Immature natural killer cell (primary cell): ENCODE measurements at regions not wholly inside any gene's neighbourhood (a gene's known extent, or its start where the extent isn't known, plus 50 kb on each side); places are given as distances from the start of the nearest gene placed in this dataset.

Source experiments
- DNase-seq, 3 donors: peaks; one replicate each; pipeline ENCODE4 v3.0.0; 2022; ENCODE audit warnings: mixed read lengths in 1 of 3
- H3K27ac Mint-ChIP-seq, 6 donors: one replicate each; pipeline ENCODE4 v1.8.0; 2020; ENCODE audit warnings: mixed read lengths in 6 of 6, mild to moderate bottlenecking in 5 of 6, inconsistent platforms in 4 of 6, moderate library complexity in 3 of 6
- H3K27me3 Mint-ChIP-seq, 3 donors: one replicate each; pipeline ENCODE4 v1.8.0; 2020 to 2021; ENCODE audit warnings: low read depth in 3 of 3, mild to moderate bottlenecking in 3 of 3, mixed read lengths in 3 of 3, moderate library complexity in 3 of 3, inconsistent platforms in 1 of 3
- H3K36me3 Mint-ChIP-seq, 3 donors: one replicate each; pipeline ENCODE4 v1.8.0; 2020; ENCODE audit warnings: mixed read lengths in 3 of 3, inconsistent platforms in 2 of 3, mild to moderate bottlenecking in 2 of 3
- H3K4me1 Mint-ChIP-seq, 2 donors: one replicate each; pipeline ENCODE4 v1.8.0; 2020; ENCODE audit warnings: inconsistent platforms in 2 of 2, mild to moderate bottlenecking in 2 of 2, mixed read lengths in 2 of 2, moderate library complexity in 1 of 2
- H3K4me3 Mint-ChIP-seq, 5 donors: one replicate each; pipeline ENCODE4 v1.8.0; 2020; ENCODE audit warnings: mild to moderate bottlenecking in 5 of 5, mixed read lengths in 5 of 5, inconsistent platforms in 3 of 5, moderate library complexity in 3 of 5
- H3K9me3 Mint-ChIP-seq, 6 donors: one replicate each; pipeline ENCODE4 v1.8.0; 2020; ENCODE audit warnings: mild to moderate bottlenecking in 6 of 6, mixed read lengths in 6 of 6, inconsistent platforms in 4 of 6, moderate library complexity in 3 of 6

DNA sequence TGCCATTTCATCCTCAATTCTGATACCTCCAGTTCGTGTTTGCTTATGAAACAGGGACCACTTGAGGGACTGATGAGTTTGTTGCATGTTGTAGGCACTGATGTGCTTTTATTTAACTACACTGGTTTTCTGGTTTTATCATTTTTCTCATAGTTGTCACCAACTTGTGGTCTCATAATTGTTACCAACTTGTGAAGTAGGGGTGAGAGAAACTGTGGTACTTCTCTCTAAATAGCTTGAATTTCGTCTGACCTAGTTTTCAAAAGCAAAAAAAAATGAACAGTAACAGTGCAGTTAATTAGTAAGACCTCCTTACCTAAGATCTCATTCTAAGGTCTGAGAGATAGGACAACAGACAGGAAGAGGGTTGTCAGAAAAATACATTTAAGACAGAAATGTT is 78.0 kb downstream of the ANXA2R start:
- Mint-ChIP-seq H3K4me3 (peak overlapping the region; percentile 47 to 83 (median 78)), H3K36me3 (peaks cover 0 to 3% (median 0%) of the 10 kb centered on the region in 3 donors), H3K27ac (peak overlapping the region; percentile 85 to 97 (median 92)), H3K4me1 (peaks cover 43 to 62% of the 10 kb centered on the region in 2 donors), H3K27me3 (peaks cover 0 to 4% (median 3%) of the 10 kb centered on the region in 3 donors), H3K9me3 (no peaks in the 10 kb centered on the region)
- peak; percentile 53 to 75 (median 66) for DNase-seq

DNA sequence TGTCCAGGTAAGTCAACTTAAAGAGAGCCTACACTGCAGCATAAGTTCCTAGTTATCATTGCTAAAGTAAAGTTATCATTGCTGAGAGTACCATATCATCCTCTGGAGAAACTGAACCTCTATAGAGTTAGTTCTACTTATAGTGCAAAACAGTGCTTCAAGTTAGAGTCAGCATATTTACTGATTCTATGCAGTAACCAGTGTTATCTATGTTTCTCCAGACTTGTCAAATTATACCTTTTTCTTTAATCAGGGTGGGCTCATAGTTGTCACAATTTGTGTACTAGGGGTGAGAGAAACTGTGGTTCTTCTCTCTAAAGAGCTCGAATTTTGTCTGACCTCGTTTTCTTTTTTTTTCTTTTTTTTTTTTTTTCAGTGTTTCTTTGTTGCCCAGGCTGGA is 79.6 kb downstream of the ANXA2R start:
- peak overlapping the region in 2 of 5 donors; percentile 54 to 69 for H3K4me3 Mint-ChIP-seq
- H3K9me3 Mint-ChIP-seq = no peaks in the 10 kb centered on the region
- peaks cover 33 to 50% of the 10 kb centered on the region in 2 donors for H3K4me1 Mint-ChIP-seq
- H3K27me3 Mint-ChIP-seq = peaks cover 0 to 4% (median 3%) of the 10 kb centered on the region in 3 donors
- peak overlapping the region in 5 of 6 donors; percentile 78 to 92 (median 92) for H3K27ac Mint-ChIP-seq
- no peaks in the 10 kb centered on the region for H3K36me3 Mint-ChIP-seq
- DNase-seq = peak in 1 of 3 donors; percentile 13

DNA sequence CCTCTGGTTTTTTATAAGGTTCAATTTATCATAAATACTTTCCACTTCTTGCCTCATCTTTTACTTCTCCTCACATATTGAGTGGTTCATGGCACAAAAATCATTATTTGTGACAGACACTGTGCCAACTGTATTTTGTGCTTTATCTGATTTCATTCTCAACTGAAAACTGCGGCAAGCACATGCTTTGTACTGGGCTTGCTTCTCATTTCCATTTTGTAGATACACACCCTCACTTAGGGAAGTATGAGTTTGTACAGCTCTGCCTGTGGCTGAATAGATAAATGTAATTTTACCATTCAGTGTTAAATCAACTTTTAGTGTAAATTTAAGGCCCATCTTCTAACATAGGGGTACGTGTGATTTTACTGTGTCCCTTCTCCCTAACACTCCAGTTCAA is 83.6 kb downstream of the ANXA2R start:
- Mint-ChIP-seq H3K9me3 (peaks cover 6 to 21% (median 14%) of the 10 kb centered on the region in 6 donors), H3K4me1 (peaks cover 38 to 43% of the 10 kb centered on the region in 2 donors), H3K27ac (no peak overlapping the region), H3K27me3 (peaks cover 18 to 25% (median 20%) of the 10 kb centered on the region in 3 donors), H3K36me3 (peaks cover 0 to 9% (median 5%) of the 10 kb centered on the region in 3 donors), H3K4me3 (no peak overlapping the region)
- DNase-seq = no peak

DNA sequence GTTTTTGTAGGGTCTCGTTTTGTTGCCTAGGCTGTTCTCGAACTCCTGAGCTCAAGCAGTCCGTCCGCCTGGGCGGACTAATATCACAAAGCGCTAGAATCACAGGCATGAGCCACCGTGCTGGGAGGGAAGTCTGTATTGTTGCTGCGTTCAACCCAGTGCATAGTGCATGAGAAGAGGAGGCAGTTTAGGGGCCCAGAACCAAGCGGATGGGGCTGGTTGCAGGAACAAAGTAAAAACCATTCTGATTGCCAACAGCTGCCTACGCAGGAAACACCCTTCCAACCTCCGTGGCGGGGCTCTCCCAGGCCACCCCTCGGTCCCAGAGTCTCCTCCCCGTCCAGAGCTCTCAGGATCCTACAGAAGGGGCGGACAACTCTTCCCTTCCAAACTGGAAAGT is 87.1 kb downstream of the ANXA2R start:
- Mint-ChIP-seq H3K9me3 (peaks cover 11 to 21% (median 14%) of the 10 kb centered on the region in 6 donors), H3K36me3 (peaks cover 0 to 9% (median 5%) of the 10 kb centered on the region in 3 donors), H3K4me1 (peaks cover 45 to 52% of the 10 kb centered on the region in 2 donors), H3K27ac (peak overlapping the region; percentile 10 to 100 (median 100)), H3K27me3 (peaks cover 37 to 49% (median 46%) of the 10 kb centered on the region in 3 donors), H3K4me3 (peak overlapping the region; percentile 91 to 98 (median 95))
- peak in 1 of 3 donors; percentile 7 for DNase-seq

DNA sequence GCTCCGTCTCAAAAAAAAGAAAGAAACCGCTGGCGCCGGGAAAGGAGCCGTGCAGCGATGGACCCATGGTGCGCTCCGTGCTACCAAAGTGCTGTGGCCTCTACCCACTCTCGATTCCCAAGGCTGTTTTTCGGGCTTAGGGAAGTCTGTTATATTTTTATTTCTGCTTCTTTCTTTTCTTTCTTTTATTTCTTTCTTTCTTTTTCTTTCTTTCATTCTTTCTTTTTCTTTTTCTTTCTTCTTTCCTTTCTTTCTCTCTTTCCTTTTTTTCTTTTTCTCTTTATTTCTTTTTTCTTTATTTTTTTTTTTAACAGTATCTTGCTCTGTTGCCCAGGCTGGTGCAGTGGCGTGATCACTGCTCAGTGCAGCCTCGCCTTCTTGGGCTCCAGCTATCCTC is 87.5 kb downstream of the ANXA2R start:
- H3K27me3 Mint-ChIP-seq = peaks cover 37 to 49% (median 46%) of the 10 kb centered on the region in 3 donors
- H3K36me3 Mint-ChIP-seq = peaks cover 0 to 9% (median 5%) of the 10 kb centered on the region in 3 donors
- peak overlapping the region; percentile 91 to 98 (median 95) for H3K4me3 Mint-ChIP-seq
- H3K9me3 Mint-ChIP-seq = peaks cover 11 to 21% (median 14%) of the 10 kb centered on the region in 6 donors
- H3K4me1 Mint-ChIP-seq = peaks cover 49 to 57% of the 10 kb centered on the region in 2 donors
- H3K27ac Mint-ChIP-seq = peak overlapping the region; percentile 100
- no peak for DNase-seq

DNA sequence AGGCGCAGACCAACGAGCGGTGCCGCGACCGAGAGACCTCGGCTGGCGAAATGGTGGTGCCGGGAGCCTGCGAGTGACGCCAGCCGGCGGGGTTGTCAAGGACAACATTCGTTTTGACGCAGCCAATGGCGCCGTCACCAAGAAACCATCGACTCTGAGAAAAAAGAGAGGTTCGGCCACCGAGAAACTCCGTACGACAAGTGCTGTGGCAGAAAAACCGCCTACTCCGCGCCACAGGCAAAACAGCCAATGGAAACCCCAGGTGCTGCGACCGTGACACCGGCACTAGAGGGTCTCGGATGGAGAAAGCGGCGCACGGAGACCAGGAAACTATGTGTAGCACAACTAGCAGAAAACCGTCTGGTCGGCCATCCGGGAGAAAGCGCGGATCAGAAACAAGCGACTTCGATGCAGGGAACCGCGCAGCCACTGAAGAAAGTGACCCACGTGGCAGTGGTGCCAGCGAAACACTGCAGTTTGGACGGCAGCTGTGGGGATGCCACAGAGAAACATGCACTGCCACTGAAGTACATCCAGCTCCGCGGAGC is 88.8 kb downstream of the ANXA2R start:
- Mint-ChIP-seq H3K27ac (peak overlapping the region; percentile 100), H3K9me3 (peaks cover 11 to 21% (median 14%) of the 10 kb centered on the region in 6 donors), H3K4me1 (peaks cover 50 to 57% of the 10 kb centered on the region in 2 donors), H3K27me3 (peaks cover 37 to 49% (median 46%) of the 10 kb centered on the region in 3 donors), H3K4me3 (peak overlapping the region; percentile 91 to 98 (median 95)), H3K36me3 (peaks cover 0 to 9% (median 5%) of the 10 kb centered on the region in 3 donors)
- DNase-seq = peak; percentile 88 to 91 (median 90)

DNA sequence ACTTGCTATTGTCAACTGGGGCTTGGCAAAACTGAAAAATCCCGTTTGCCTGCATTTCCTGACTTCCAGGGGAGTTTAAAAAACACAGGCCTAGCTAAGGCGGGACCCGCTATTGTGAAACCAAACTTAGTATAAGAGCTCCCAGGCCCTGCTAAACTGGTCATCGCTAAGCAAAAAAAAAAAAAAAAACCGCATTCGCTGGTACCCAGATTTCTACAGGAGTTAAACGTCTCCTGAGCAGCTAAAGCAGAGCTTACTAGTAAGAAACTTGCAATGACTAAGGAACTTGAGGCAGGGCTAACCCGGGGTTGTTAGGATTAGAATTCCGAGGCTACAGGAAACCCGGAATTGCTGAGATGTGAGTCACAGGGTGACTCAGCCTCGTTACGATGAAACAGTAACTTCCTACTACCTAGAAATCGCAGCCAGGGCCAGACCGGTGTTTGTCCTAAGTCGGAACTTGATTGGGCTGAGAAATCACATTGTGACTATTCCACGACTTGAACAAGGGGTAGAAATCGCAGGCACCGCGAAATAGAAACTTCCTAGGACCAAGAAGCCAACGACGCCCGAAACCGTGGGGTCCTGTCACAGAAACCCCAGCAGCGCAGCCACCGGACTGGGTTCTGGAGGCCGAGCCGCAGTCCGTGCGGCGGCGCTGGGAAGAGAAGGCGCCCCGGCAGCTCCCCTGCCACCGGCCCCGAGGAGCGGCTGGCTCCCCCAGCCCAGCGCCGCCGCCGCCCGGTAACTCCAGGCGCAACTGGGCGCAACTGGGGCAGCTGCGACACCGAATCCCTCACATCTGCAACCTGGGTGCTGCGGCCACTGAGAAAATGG is 89.4 kb downstream of the ANXA2R start:
- H3K27ac Mint-ChIP-seq = peak overlapping the region; percentile 100
- peaks cover 0 to 9% (median 5%) of the 10 kb centered on the region in 3 donors for H3K36me3 Mint-ChIP-seq
- peaks cover 50 to 57% of the 10 kb centered on the region in 2 donors for H3K4me1 Mint-ChIP-seq
- H3K9me3 Mint-ChIP-seq = peaks cover 11 to 21% (median 14%) of the 10 kb centered on the region in 6 donors
- DNase-seq = peak; percentile 73 to 77 (median 75)
- H3K27me3 Mint-ChIP-seq = peaks cover 37 to 49% (median 46%) of the 10 kb centered on the region in 3 donors
- peak overlapping the region; percentile 91 to 98 (median 95) for H3K4me3 Mint-ChIP-seq

DNA sequence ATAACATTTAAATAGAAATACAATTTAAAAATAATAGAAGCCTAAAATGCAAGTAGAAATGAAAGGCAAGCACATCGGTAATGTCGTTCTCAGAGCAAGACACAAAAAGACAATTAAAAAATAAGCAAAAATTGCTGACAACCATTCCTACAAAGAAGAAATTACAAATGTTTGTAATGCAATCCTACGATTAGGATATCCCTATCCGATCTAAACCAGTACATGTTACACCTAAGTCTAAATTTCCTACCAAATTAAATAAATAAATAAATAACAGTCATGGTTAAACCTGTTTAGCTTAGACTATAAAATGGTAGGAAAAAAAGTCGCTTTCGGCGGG is 90.0 kb downstream of the ANXA2R start:
- peaks cover 8 to 17% (median 12%) of the 10 kb centered on the region in 6 donors for H3K9me3 Mint-ChIP-seq
- H3K4me3 Mint-ChIP-seq = peak overlapping the region; percentile 91 to 98 (median 95)
- peaks cover 0 to 6% (median 2%) of the 10 kb centered on the region in 3 donors for H3K36me3 Mint-ChIP-seq
- peaks cover 50 to 57% of the 10 kb centered on the region in 2 donors for H3K4me1 Mint-ChIP-seq
- no peak for DNase-seq
- peaks cover 37 to 51% (median 49%) of the 10 kb centered on the region in 3 donors for H3K27me3 Mint-ChIP-seq
- H3K27ac Mint-ChIP-seq = peak overlapping the region; percentile 100

DNA sequence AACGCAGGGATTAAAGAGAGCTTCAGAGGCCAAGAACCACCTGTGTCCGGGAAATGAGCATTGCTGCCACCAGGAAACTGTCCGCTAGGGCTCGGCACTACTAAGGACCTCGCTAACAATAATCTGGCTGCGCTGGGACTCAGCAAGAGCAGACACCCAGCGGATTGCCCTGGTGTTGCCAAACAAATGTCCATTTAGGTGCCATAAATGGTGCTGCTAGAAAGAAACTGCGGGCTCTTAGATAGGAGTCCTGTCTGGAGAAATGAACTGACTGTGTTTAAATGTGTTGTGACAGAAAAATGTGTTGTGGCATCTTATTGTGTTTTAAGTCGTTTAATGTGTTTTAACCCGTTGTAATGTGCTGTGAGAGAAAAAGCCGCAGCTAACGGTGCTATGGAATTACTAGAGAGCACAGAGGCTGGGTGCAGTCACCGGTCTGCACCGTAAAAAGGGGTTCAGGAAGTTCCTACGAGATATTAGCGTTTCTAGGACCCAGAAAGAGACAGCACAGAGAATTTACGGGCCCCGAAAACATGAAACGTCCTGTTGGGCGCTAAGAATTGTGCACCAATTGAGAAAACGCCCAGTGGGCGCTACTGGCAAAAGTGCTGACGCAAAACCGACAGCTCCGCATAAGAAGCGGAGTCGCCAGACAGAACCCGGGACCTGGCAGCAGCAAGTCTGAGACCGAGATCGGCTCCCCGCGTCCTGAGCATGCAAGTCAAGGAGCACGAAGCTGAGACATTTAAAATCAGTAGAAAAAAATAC is 90.6 kb downstream of the ANXA2R start:
- Mint-ChIP-seq H3K27ac (peak overlapping the region; percentile 100), H3K27me3 (peaks cover 36 to 54% (median 49%) of the 10 kb centered on the region in 3 donors), H3K9me3 (peaks cover 8 to 17% (median 12%) of the 10 kb centered on the region in 6 donors), H3K4me3 (peak overlapping the region; percentile 91 to 98 (median 95)), H3K36me3 (peaks cover 0 to 3% (median 0%) of the 10 kb centered on the region in 3 donors), H3K4me1 (peaks cover 52 to 57% of the 10 kb centered on the region in 2 donors)
- DNase-seq = peak; percentile 78 to 85 (median 85)

DNA sequence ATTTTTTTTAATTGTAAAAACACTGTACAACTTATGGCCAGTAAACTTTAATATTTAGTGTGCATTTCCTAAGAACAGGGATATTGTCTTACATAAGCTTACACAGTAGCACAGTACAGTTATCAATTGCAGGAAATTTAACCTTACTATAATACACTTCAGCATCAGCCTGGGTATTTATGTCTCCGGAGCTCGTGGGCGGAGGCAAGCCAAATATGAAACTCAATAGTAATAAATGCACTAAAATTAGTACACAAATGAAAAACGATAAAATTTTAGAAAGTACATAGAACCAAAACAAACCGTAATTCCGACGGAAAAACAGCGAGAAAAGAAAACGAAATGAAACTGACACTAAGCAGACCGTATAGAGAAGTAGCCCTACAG is 91.2 kb downstream of the ANXA2R start:
- Mint-ChIP-seq H3K27me3 (peaks cover 32 to 57% (median 47%) of the 10 kb centered on the region in 3 donors), H3K27ac (peak overlapping the region; percentile 100), H3K36me3 (peaks cover 0 to 3% (median 0%) of the 10 kb centered on the region in 3 donors), H3K4me3 (peak overlapping the region; percentile 91 to 98 (median 95)), H3K9me3 (peaks cover 6 to 12% (median 9%) of the 10 kb centered on the region in 6 donors), H3K4me1 (peaks cover 49 to 62% of the 10 kb centered on the region in 2 donors)
- no peak for DNase-seq

DNA sequence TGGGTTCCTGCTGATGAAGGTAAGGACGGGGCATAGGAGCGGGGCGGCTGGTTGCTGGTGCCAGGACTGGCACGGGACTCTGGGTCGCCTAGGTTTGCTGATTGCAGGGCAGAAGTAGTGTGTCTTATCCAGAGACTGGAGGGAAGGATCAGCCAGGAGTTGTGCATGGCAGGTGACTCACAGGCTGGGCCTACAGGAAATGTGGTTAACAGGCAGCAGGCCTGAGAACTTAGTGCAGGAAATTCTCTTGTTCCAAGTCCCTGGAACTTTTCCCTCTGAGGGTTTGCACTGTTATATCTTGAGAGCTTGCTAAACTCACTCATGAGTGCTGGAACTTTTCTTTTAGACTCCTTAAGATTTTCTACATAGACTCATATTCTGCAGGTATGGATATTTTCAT is 95.1 kb downstream of the ANXA2R start:
- no peak overlapping the region for H3K27ac Mint-ChIP-seq
- H3K36me3 Mint-ChIP-seq = peaks cover 0 to 3% (median 0%) of the 10 kb centered on the region in 3 donors
- DNase-seq = no peak
- H3K9me3 Mint-ChIP-seq = no peaks in the 10 kb centered on the region
- no peak overlapping the region for H3K4me3 Mint-ChIP-seq
- H3K4me1 Mint-ChIP-seq = peaks cover 20 to 28% of the 10 kb centered on the region in 2 donors
- peaks cover 7 to 25% (median 9%) of the 10 kb centered on the region in 3 donors for H3K27me3 Mint-ChIP-seq

DNA sequence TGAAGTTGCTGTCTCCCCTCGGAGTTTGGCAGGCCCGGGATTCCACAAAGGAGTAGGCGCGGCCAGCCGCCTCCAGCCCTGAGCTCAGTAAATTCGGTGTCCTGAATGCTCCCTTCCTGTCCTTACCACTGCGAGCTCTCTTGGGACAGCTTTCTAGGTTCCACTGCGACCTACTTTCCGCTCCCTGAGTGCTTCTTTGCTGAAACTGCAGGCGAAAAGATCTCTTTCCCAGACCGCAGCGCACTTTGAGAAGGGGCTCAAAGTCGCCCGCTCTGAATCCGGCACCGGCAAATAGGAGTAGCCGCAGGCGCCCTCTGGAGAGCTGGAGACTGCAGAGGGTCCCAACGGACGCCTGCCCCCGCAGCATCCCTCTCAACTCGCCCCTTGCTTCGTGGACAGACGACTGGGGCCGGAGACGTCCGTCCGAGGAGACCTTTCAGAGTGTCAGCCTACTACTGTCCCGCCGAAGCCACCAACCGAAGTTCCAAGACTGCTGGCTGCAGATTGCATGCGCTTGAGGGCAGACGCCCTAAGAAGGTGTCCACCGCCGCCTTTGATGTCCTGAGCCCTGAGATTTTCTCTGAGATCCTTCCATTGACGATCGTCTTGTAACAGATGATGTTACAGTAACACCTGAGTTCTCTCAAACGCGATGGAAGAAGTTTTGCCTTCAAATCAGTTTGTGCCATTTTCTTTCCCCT is 96.0 kb downstream of the ANXA2R start:
- H3K9me3 Mint-ChIP-seq = no peaks in the 10 kb centered on the region
- H3K4me3 Mint-ChIP-seq = peak overlapping the region in 1 of 5 donors; percentile 7
- peaks cover 11 to 19% of the 10 kb centered on the region in 2 donors for H3K4me1 Mint-ChIP-seq
- H3K27me3 Mint-ChIP-seq = peaks cover 0 to 16% (median 2%) of the 10 kb centered on the region in 3 donors
- peaks cover 0 to 3% (median 0%) of the 10 kb centered on the region in 3 donors for H3K36me3 Mint-ChIP-seq
- peak overlapping the region in 1 of 6 donors; percentile 49 for H3K27ac Mint-ChIP-seq
- no peak for DNase-seq
